Loucy (cell line): ENCODE measurements at regions not wholly inside any gene's neighbourhood (a gene's known extent, or its start where the extent isn't known, plus 50 kb on each side); places are given as distances from the start of the nearest gene placed in this dataset.

ENCODE experiments used
- CTCF ChIP-seq: fragments of 200-600 bp; sonication (generic); conservative IDR thresholded peaks from 2 replicates; pipeline ENCODE4 v1.5.1; 2014; ENCODE audit warnings: mild to moderate bottlenecking, antibody characterized with exemption, low read length
- EZH2phosphoT487 ChIP-seq: fragments of 200-600 bp; IDR thresholded peaks from 2 replicates; pipeline ENCODE4 v1.6.1; 2018; ENCODE audit warnings: antibody characterized with exemption, mild to moderate bottlenecking, moderate library complexity, borderline replicate concordance

GRCh38 chr21:18601146-18601545, 197.6 kb upstream of the TMPRSS15 start:
- TF ChIP-seq EZH2phosphoT487 (no peak), CTCF (no peak)
